CD4-positive, alpha-beta T cell treated with Interferon alpha-2 for 1 hour (primary cell): ENCODE measurements at regions not wholly inside any gene's neighbourhood (a gene's known extent, or its start where the extent isn't known, plus 50 kb on each side); places are given as distances from the start of the nearest gene placed in this dataset.
A peak's percentile ranks its signal among the peaks of the same experiment; 100 is the strongest.
"Not testable (repeated sequence)": the region's sequence is repeated elsewhere in the genome, so short reads cannot be mapped to it uniquely, and the experiment has no call there.

Source experiments
- DNase-seq, 2 donors: peaks; one replicate each; pipeline ENCODE4 v3.0.0-alpha.2; 2020 to 2022

GRCh38 chr1:25020173-25020845 is 90.2 kb upstream of the RUNX3 start:
- DNase-seq, result no peak

GRCh38 chr1:25019337-25020172 is 89.5 kb upstream of the RUNX3 start:
- DNase-seq, result no peak

GRCh38 chr1:25018943-25019336 is 88.9 kb upstream of the RUNX3 start:
- no peak for DNase-seq

- DNase-seq, result no peak
Observed at GRCh38 chr1:25018110-25018735, 88.1 kb upstream of the RUNX3 start.

GRCh38 chr1:25017436-25018109 is 87.5 kb upstream of the RUNX3 start:
- DNase-seq, result no peak

- no peak for DNase-seq
Observed at GRCh38 chr1:25012966-25013962, 83.2 kb upstream of the RUNX3 start.

GRCh38 chr1:25011943-25012638 is 82.0 kb upstream of the RUNX3 start:
- no peak for DNase-seq

- no peak for DNase-seq
Observed at GRCh38 chr1:25011275-25011674, 81.2 kb upstream of the RUNX3 start.

- no peak for DNase-seq
Observed at GRCh38 chr1:25009671-25010262, 79.7 kb upstream of the RUNX3 start.

GRCh38 chr1:25008192-25008485 is 78.1 kb upstream of the RUNX3 start:
- DNase-seq, result no peak

- not testable (repeated sequence) for DNase-seq
Observed at GRCh38 chr1:25007390-25008191, 77.5 kb upstream of the RUNX3 start.

- no peak for DNase-seq
Observed at GRCh38 chr1:25006770-25007169, 76.7 kb upstream of the RUNX3 start.

- DNase-seq, result no peak
Observed at GRCh38 chr1:25004355-25004754, 74.3 kb upstream of the RUNX3 start.

- no peak for DNase-seq
Observed at GRCh38 chr1:25003457-25004190, 73.5 kb upstream of the RUNX3 start.

- no peak for DNase-seq
Observed at GRCh38 chr1:25003000-25003399, 72.9 kb upstream of the RUNX3 start.

GRCh38 chr1:25001125-25001915 is 71.2 kb upstream of the RUNX3 start:
- DNase-seq, result peak; percentile 37 to 44

GRCh38 chr1:24999906-25000305 is 69.8 kb upstream of the RUNX3 start:
- DNase-seq, result no peak

- DNase-seq, result no peak
Observed at GRCh38 chr1:24999426-24999825, 69.3 kb upstream of the RUNX3 start.
